NCI-H128 (cell line): ENCODE measurements at regions not wholly inside any gene's neighbourhood (a gene's known extent, or its start where the extent isn't known, plus 50 kb on each side); places are given as distances from the start of the nearest gene placed in this dataset.

Source experiments
- DNase-seq: peaks from one replicate; lab custom pipeline; 2025; ENCODE audit not compliant: unreplicated experiment; lab: John Stamatoyannopoulos, UW

GRCh38 chr10:88126699-88127098, 263.3 kb downstream of the PTEN start:
- no peak for DNase-seq

DNA sequence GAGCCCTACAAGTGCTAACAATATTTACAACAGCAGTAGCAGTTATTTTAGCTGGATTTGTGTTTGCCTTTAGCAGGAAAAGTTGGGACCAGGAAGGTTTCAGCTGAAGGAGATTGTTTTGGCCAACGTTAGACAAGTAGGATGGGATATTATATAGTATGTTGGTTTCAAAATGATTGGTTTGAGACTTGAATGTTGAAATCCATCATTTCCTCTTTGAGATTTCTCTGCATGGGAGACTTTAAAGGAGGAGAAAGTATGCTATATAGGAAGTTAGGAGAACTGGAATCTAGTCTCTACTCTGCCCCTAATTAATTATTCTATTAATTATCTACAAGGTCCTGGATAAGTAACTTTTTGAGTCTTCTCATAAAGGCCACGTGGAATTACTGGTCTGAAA, 263.8 kb downstream of the PTEN start:
- DNase-seq, result no peak

GRCh38 chr10:88127766-88128165, 264.3 kb downstream of the PTEN start:
- DNase-seq, result no peak

- DNase-seq, result no peak
Measured at GRCh38 chr10:88129013-88129412, 265.6 kb downstream of the PTEN start.

DNA sequence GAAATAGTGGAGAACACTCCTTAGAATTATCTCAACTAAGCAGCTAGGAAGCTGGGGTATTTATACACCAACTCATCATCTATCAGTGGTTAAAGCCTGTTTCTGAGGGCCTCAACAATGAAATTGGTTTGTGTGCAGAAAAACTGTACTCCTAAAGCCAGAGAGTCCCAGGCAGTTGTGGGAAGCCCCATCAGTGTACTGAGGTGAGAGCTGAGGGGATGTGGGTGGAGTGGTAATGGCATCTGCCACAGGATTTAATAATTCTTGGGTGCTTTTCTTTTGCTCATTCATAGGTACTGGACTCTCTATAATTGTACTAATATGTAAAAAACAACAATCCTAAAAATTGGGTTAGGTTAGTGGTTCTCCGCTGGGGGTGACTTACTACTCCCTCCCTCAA, 267.5 kb downstream of the PTEN start:
- DNase-seq, result no peak

GRCh38 chr10:88131511-88132139, 268.2 kb downstream of the PTEN start:
- no peak for DNase-seq

DNA sequence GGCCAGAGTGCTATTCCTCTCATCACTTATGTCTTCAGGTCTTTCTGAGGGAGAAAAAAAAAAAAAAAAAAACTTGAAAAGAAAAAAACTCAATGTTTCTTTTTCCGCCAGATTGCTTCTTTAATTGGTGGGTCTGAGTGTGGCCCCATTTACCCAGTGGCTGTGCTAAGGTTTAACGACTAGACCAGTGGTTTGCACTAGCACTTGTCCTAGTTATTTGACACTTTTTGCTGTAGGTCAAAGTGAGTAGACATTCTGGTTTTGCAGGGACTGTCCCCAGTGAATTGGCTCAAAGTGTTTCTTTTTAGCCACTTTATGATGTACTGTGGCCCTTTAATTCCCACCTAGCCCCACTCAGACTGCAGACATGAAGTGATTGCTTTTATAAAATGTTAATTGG, 273.3 kb downstream of the PTEN start:
- DNase-seq, result no peak

- DNase-seq, result no peak
Measured at GRCh38 chr10:88138319-88138848, 275.0 kb downstream of the PTEN start.

- no peak for DNase-seq
Measured at GRCh38 chr10:88147000-88147798, 283.8 kb downstream of the PTEN start.

DNA sequence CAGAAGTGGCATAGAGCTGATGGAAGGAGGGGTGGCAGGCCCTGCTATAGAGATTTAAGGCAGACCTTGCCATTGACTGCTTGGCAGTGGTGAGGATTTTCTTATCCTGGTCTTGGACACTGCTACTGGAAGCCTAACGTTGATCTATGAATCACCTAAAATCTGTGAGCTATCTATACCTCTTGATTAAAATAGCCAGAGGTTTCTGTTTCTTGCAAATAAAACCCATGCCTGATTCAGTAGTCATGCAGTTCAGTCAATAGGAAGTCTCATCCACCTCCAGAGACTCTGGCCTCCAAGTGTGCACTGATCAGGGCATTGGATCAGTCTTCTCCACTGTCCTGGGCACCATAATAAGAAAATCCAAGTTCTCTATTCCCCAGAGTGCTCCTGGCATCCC, 286.5 kb downstream of the PTEN start:
- no peak for DNase-seq

- no peak for DNase-seq
Measured at GRCh38 chr10:88150339-88150738, 286.9 kb downstream of the PTEN start.

GRCh38 chr10:88152728-88153133, 289.3 kb downstream of the PTEN start:
- DNase-seq, result no peak

- no peak for DNase-seq
Measured at GRCh38 chr10:88154596-88155250, 291.3 kb downstream of the PTEN start.

DNA sequence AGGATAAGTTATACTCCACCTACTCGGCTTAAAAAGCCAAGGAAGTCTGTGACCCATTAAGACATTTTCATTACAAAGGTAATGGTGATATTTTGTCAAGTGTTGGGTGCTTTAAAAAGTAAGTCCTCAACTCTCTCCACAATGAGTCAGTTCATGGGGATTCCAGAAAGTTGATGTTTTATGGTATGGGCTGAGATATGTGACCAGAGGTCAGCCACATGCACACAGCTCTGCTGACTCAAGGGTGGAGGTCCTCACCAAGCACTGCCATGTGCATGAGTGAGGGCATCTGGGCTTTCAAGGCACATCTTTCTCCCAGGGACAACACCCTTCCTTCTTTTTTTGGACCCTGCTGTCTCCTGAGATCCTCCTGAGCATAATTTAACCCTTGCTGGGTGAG, 292.9 kb downstream of the PTEN start:
- DNase-seq, result no peak

GRCh38 chr10:88157981-88158465, 294.6 kb downstream of the PTEN start:
- DNase-seq, result no peak

DNA sequence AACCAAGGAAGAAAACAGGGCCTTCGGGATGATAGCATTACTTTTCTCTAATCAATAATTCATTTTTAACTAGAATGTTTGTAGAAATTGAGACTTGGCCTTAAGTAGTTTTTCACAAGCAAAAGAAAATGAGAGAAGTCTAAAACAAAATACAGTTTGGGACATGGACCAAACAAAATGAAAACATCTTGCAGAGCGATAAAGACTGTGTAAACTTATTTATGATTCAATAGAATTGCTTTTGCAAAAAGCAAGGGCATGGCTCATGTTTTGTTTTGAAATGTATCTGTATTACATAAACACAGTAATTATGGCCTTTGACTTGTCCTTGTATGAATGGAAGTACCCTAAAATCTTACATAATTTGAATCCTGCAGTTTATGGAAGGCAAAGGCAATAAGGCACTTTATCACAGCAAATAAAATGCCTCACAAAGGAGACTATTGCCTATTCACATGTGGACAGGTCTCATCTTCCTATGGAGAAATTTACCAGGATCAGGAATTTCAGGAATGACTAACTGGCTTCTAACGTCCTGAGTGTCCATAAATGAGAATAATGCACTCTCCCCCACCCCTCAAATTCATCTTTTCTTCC, 295.2 kb downstream of the PTEN start:
- no peak for DNase-seq

DNA sequence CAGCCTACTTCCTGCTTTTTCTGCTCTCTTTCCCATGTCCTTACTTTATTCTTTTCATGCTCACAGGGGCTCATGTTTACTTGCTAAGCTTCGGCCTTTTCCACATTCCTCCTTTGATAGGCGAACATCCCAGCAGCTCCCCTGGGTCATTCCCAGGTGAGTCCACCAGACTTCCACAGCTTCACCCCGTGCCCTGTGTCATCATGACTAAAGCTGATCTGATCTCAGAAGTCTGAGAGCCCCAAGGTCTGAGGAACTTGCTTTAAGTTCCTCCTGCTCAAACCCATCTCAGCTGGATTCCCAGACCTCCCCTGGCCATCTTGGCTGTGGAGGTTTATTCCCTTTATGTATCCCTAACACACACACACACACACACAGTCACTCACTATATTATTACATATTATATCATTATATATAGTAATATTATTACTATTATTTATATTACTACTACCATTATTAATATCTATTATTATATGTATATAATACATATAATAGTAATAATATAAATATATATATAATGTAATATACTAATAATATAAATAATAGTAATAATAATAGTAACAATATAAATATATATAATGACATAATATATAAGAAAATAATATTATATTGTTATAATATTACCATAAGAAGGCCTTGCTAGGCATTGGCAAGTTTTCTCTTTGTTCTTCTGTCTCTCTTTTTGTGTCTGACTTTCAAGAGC, 295.9 kb downstream of the PTEN start:
- DNase-seq, result no peak

DNA sequence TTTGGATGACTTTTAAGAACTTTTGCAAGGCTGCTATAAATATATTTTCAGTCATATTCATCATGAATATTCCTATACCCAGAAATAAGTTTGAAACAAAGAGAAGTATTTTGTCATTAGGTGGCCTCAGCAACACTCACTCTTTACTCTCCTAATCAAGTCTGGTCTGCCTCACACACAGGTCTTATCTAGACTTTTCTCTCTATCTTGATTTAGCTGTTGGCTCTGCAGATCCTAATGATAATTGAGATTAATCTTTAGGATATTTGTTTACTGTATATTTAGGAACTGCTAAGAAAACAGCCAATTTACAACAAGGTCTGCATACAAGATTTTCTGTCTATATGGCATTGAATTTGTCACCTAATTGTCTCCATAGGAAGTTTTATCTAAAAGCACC, 297.6 kb downstream of the PTEN start:
- no peak for DNase-seq

DNA sequence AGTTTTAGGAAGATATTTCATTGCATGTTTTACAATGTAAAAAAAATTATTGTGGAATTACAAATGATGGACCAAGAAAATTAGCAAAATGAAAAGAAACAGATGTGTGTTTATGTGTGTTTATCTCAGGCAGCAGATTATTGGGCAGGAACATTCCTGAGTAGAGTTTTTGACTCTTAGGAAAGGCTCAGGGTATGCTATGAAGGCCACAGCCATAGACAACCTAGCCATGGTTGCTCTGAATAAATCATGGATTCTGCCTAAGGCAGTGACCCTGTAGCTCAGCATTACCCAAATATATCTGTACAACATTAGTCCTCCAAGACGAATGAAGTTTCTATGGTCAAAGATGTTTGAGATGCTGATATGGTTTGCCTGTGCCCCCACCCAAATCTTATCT, 298.3 kb downstream of the PTEN start:
- no peak for DNase-seq

- no peak for DNase-seq
Measured at GRCh38 chr10:88162852-88163251, 299.4 kb downstream of the PTEN start.

- no peak for DNase-seq
Measured at GRCh38 chr10:88163572-88163971, 300.1 kb downstream of the PTEN start.
